HG03457 (cell line): ENCODE measurements at regions not wholly inside any gene's neighbourhood (a gene's known extent, or its start where the extent isn't known, plus 50 kb on each side); places are given as distances from the start of the nearest gene placed in this dataset.
A peak's percentile ranks its signal among the peaks of the same experiment; 100 is the strongest.
"Not testable (repeated sequence)": the region's sequence is repeated elsewhere in the genome, so short reads cannot be mapped to it uniquely, and the experiment has no call there.

Experiments used
- ATAC-seq: cut with Tn5 transposase; IDR thresholded peaks from one replicate; pipeline ENCODE4 v1.9.1; 2021; ENCODE audit warnings: moderate number of reproducible peaks; ENCODE audit not compliant: unreplicated experiment

- ATAC-seq = no peak
Measured at GRCh38 chr5:159802661-159803060, 113.6 kb upstream of the ADRA1B start.

GRCh38 chr5:159804121-159804520 lies 112.2 kb upstream of the ADRA1B start:
- ATAC-seq = no peak

GRCh38 chr5:159805021-159805420 lies 111.3 kb upstream of the ADRA1B start:
- ATAC-seq = no peak

GRCh38 chr5:159807135-159807534 lies 109.1 kb upstream of the ADRA1B start:
- not testable (repeated sequence) for ATAC-seq

- no peak for ATAC-seq
Measured at GRCh38 chr5:159807586-159807985, 108.7 kb upstream of the ADRA1B start.

- ATAC-seq = no peak
Measured at GRCh38 chr5:159811712-159812111, 104.6 kb upstream of the ADRA1B start.

GRCh38 chr5:159812759-159813158 lies 103.5 kb upstream of the ADRA1B start:
- ATAC-seq = not testable (repeated sequence)

GRCh38 chr5:159814222-159814621 lies 102.1 kb upstream of the ADRA1B start:
- no peak for ATAC-seq

GRCh38 chr5:159814805-159815585 lies 101.3 kb upstream of the ADRA1B start:
- ATAC-seq = no peak

- no peak for ATAC-seq
Measured at GRCh38 chr5:159817262-159818029, 98.8 kb upstream of the ADRA1B start.

- ATAC-seq = no peak
Measured at GRCh38 chr5:159819591-159820411, 96.5 kb upstream of the ADRA1B start.

- no peak for ATAC-seq
Measured at GRCh38 chr5:159820692-159821091, 95.6 kb upstream of the ADRA1B start.

- no peak for ATAC-seq
Measured at GRCh38 chr5:159821461-159821940, 94.8 kb upstream of the ADRA1B start.

- ATAC-seq = no peak
Measured at GRCh38 chr5:159824188-159825161, 91.8 kb upstream of the ADRA1B start.

GRCh38 chr5:159825551-159826051 lies 90.7 kb upstream of the ADRA1B start:
- ATAC-seq = no peak

- ATAC-seq = peak; percentile 91
Measured at GRCh38 chr5:159826351-159827214, 89.7 kb upstream of the ADRA1B start.

GRCh38 chr5:159827861-159828260 lies 88.4 kb upstream of the ADRA1B start:
- ATAC-seq = no peak

GRCh38 chr5:159832073-159832472 lies 84.2 kb upstream of the ADRA1B start:
- no peak for ATAC-seq

GRCh38 chr5:159833088-159833487 lies 83.2 kb upstream of the ADRA1B start:
- ATAC-seq = no peak
